Adrenal gland (tissue), 5 donors: ENCODE measurements at regions not wholly inside any gene's neighbourhood (a gene's known extent, or its start where the extent isn't known, plus 50 kb on each side); places are given as distances from the start of the nearest gene placed in this dataset.

Experiments used
- POLR2A ChIP-seq, 2 donors: fragments of 450-650 bp; IDR thresholded peaks; one replicate each; pipeline ENCODE4 v1.6.1; 2017; ENCODE audit warnings: antibody characterized with exemption in 2 of 2, mild to moderate bottlenecking in 2 of 2, moderate library complexity in 1 of 2
- TF ChIP-seq, protein P1 (sequence below), 6 experiments: fragments of 450-650 bp in 4 of 6; fragments of 200-600 bp in 2 of 6; sonication (generic) in 1 of 6; IDR thresholded peaks; 1 replicate in 5 of 6; 2 replicates in 1 of 6; pipeline versions ENCODE4 v1.5.1 to v1.8.0; 2016 to 2021; ENCODE audit warnings: antibody characterized with exemption in 6 of 6, mild to moderate bottlenecking in 2 of 6, moderate library complexity in 1 of 6
- donor health status: DM: no; HTN: no; CAD: no.

DNA sequence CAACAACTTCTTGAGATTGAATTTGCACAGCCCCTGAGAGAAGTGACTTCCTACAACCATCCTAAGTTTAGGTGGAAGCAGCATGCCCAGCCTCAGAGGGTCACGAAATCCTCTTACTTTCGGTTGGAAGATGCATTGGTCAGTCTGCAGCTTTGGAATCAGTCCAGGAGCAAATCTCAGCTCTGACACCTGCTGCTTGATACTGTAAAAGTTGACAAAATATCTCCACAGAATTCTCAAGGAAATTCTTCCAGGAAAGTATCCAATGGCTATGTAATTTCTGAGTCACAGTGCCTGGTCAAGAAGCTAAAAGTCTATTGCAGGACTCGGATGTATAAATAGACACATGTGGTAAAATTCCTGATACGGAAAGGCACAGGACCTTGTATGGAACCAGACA is 414.5 kb upstream of the GYPC start:
- no peak for TF ChIP-seq POLR2A (IDR thresholded peaks at IDR 0.05)
- TF ChIP-seq, protein P1, sequence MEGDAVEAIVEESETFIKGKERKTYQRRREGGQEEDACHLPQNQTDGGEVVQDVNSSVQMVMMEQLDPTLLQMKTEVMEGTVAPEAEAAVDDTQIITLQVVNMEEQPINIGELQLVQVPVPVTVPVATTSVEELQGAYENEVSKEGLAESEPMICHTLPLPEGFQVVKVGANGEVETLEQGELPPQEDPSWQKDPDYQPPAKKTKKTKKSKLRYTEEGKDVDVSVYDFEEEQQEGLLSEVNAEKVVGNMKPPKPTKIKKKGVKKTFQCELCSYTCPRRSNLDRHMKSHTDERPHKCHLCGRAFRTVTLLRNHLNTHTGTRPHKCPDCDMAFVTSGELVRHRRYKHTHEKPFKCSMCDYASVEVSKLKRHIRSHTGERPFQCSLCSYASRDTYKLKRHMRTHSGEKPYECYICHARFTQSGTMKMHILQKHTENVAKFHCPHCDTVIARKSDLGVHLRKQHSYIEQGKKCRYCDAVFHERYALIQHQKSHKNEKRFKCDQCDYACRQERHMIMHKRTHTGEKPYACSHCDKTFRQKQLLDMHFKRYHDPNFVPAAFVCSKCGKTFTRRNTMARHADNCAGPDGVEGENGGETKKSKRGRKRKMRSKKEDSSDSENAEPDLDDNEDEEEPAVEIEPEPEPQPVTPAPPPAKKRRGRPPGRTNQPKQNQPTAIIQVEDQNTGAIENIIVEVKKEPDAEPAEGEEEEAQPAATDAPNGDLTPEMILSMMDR (IDR thresholded peaks at IDR 0.05) = no peak
